ENCODE measurements at regions not wholly inside any gene's neighbourhood (a gene's known extent, or its start where the extent isn't known, plus 50 kb on each side); places are given as distances from the start of the nearest gene placed in this dataset.

- TF ChIP-seq POLR2AphosphoS5 (IDR thresholded peaks at IDR 0.05; ENCODE audit: low read depth, low read length) (no peak), TAF1 (IDR thresholded peaks at IDR 0.05; ENCODE audit: borderline replicate concordance, insufficient read depth, low read length) (no peak), SIN3A (IDR thresholded peaks at IDR 0.05; ENCODE audit: borderline replicate concordance, insufficient read depth, low read length) (no peak), REST (IDR thresholded peaks at IDR 0.05; ENCODE audit: insufficient read depth in 1 of 2, low read depth in 2 of 2, low read length in 2 of 2) (no peak), FOXP2 (optimal IDR thresholded peaks at IDR 0.05; ENCODE audit: borderline replicate concordance, extremely low read depth, extremely low read length, insufficient read depth) (no peak)
Measured at GRCh38 chr16:6267682-6268081, 1065.0 kb upstream of the RBFOX1 start.

- TF ChIP-seq SIN3A (IDR thresholded peaks at IDR 0.05; ENCODE audit: borderline replicate concordance, insufficient read depth, low read length) = no peak
- no peak for TF ChIP-seq REST (IDR thresholded peaks at IDR 0.05; ENCODE audit: insufficient read depth in 1 of 2, low read depth in 2 of 2, low read length in 2 of 2)
- TF ChIP-seq FOXP2 (optimal IDR thresholded peaks at IDR 0.05; ENCODE audit: borderline replicate concordance, extremely low read depth, extremely low read length, insufficient read depth) = no peak
- no peak for TF ChIP-seq TAF1 (IDR thresholded peaks at IDR 0.05; ENCODE audit: borderline replicate concordance, insufficient read depth, low read length)
Measured at GRCh38 chr16:6266703-6267102, 1065.9 kb upstream of the RBFOX1 start.

- TF ChIP-seq REST (IDR thresholded peaks at IDR 0.05; ENCODE audit: insufficient read depth in 1 of 2, low read depth in 2 of 2, low read length in 2 of 2) (no peak), FOXP2 (optimal IDR thresholded peaks at IDR 0.05; ENCODE audit: borderline replicate concordance, extremely low read depth, extremely low read length, insufficient read depth) (no peak), TAF1 (IDR thresholded peaks at IDR 0.05; ENCODE audit: borderline replicate concordance, insufficient read depth, low read length) (no peak), POLR2AphosphoS5 (IDR thresholded peaks at IDR 0.05; ENCODE audit: low read depth, low read length) (no peak)
Measured at GRCh38 chr16:6265968-6266367, 1066.7 kb upstream of the RBFOX1 start.

- no peak for TF ChIP-seq TAF1 (IDR thresholded peaks at IDR 0.05; ENCODE audit: borderline replicate concordance, insufficient read depth, low read length)
- no peak for TF ChIP-seq POLR2AphosphoS5 (IDR thresholded peaks at IDR 0.05; ENCODE audit: low read depth, low read length)
- TF ChIP-seq REST (IDR thresholded peaks at IDR 0.05; ENCODE audit: insufficient read depth in 1 of 2, low read depth in 2 of 2, low read length in 2 of 2) = no peak
- no peak for TF ChIP-seq SIN3A (IDR thresholded peaks at IDR 0.05; ENCODE audit: borderline replicate concordance, insufficient read depth, low read length)
- TF ChIP-seq FOXP2 (optimal IDR thresholded peaks at IDR 0.05; ENCODE audit: borderline replicate concordance, extremely low read depth, extremely low read length, insufficient read depth) = no peak
Measured at GRCh38 chr16:6258056-6258455, 1074.6 kb upstream of the RBFOX1 start.

- TF ChIP-seq REST (IDR thresholded peaks at IDR 0.05; ENCODE audit: insufficient read depth in 1 of 2, low read depth in 2 of 2, low read length in 2 of 2) = no peak
- TF ChIP-seq FOXP2 (optimal IDR thresholded peaks at IDR 0.05; ENCODE audit: borderline replicate concordance, extremely low read depth, extremely low read length, insufficient read depth) = no peak
- no peak for TF ChIP-seq POLR2AphosphoS5 (IDR thresholded peaks at IDR 0.05; ENCODE audit: low read depth, low read length)
- TF ChIP-seq SIN3A (IDR thresholded peaks at IDR 0.05; ENCODE audit: borderline replicate concordance, insufficient read depth, low read length) = no peak
- no peak for TF ChIP-seq TAF1 (IDR thresholded peaks at IDR 0.05; ENCODE audit: borderline replicate concordance, insufficient read depth, low read length)
Measured at GRCh38 chr16:6252541-6252940, 1080.1 kb upstream of the RBFOX1 start.
